ENCODE measurements at regions not wholly inside any gene's neighbourhood (a gene's known extent, or its start where the extent isn't known, plus 50 kb on each side); places are given as distances from the start of the nearest gene placed in this dataset.
"Not testable (repeated sequence)": the region's sequence is repeated elsewhere in the genome, so short reads cannot be mapped to it uniquely, and the experiment has no call there.

- no peak overlapping the region for H3K27ac Mint-ChIP-seq
- ATAC-seq = no peak
- no peak for DNase-seq (ENCODE audit: low spot score in 2 of 2)
- peaks cover 9% of the 10 kb centered on the region in 2 donors for H3K9me3 Mint-ChIP-seq
- H3K36me3 Mint-ChIP-seq = peaks cover 9 to 10% of the 10 kb centered on the region in 2 donors
Observed at GRCh38 chr20:19901226-19901625, 115.9 kb upstream of the NAA20 start.

DNA sequence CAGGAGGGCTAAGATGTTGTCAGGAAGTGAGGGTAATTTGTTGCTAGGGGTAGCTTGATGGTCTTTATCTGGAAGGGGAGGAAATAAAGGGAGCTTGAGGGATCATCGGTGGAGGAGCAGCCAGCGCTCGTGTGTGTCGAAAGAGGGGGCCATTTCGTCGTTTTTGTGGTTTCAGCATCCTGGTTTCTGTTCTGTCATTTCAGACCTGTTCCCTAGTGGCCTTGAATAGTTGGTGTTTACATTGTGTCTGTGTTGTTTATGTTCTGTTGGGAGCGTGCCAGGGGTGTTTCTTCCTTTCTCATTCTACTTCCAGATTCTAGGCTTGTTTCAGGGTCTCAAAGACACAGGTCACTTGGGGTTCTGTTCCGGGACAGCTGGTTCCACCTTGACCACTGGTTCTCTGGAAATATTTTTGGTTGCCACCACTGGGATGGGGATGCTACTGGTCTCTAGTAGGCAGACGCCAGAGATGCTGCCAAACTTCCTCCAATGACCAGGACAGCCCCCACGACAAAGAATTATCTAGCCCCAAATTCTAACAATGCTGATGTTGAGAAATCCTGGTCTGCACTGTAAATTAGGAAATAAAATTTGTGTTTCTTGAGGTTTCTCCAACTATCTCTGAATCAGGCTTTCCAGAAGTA, 113.9 kb upstream of the NAA20 start:
- Mint-ChIP-seq H3K9me3 (peaks cover 9% of the 10 kb centered on the region in 2 donors), H3K36me3 (peaks cover 9 to 10% of the 10 kb centered on the region in 2 donors), H3K27ac (no peak overlapping the region)
- no peak for DNase-seq (ENCODE audit: low spot score in 2 of 2)
- ATAC-seq = no peak

DNA sequence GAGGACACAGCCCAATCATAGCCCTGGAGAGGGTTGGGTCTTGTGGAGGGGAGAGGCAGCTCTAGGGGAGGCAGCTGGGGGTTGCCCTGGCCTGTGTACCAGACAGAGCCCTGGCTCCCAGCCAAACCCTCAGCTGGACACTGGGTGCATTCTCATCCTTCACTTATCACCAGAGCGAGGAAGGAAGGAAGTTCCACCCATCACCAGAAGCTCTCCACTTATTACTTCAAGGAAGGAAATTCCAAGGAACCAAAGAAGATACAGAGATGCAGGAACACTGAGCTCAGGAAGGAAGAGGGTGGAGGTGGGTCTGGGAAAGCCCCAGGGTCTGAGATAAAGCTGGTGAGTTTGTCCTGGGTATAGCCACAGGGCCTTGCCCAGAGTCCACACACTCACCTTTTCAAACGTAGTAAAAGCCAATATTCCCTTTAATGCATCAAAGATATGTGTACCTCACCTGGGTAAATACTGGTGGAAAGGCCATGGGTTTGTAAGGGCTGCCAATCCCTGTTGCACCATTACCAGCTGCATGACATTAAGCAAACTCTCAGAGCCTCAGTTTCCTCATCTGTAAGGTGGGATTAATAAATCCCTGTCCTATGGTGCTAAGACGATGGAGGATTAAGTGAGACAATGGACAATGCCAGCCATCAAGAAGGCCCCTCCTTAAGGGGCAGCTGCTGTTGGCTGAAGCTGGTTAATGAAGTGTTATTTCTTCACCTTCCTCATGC, 109.7 kb upstream of the NAA20 start:
- Mint-ChIP-seq H3K36me3 (no peaks in the 10 kb centered on the region), H3K9me3 (no peaks in the 10 kb centered on the region), H3K27ac (no peak overlapping the region)
- ATAC-seq (no peak), DNase-seq (ENCODE audit: low spot score in 2 of 2) (no peak)

- Mint-ChIP-seq H3K27ac (no peak overlapping the region), H3K9me3 (no peaks in the 10 kb centered on the region), H3K36me3 (no peaks in the 10 kb centered on the region)
- ATAC-seq (no peak), DNase-seq (ENCODE audit: low spot score in 2 of 2) (no peak)
Observed at GRCh38 chr20:19908576-19908975, 108.6 kb upstream of the NAA20 start.

DNA sequence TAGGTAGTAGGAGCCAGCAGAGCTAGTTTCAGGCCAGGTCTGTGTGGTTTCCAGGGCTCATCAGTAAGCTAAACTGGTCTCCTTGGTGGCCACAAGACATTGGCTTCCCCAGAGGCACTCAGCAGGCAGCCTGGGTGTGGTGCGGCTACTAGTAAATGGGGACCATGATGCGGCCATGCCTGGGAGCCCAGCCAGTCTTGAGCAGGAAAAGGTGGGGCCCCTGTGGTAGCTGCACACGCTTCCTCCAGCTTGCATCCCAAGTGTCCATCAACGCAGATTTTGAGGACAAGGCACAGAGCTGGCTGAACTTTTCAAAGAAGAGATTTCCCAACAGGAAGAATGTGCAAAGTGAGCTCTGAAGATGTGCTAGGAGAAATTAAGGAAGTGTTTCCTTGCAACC, 107.4 kb upstream of the NAA20 start:
- no peak for ATAC-seq
- DNase-seq (ENCODE audit: low spot score in 2 of 2) = no peak
- H3K9me3 Mint-ChIP-seq = no peaks in the 10 kb centered on the region
- H3K27ac Mint-ChIP-seq = no peak overlapping the region
- no peaks in the 10 kb centered on the region for H3K36me3 Mint-ChIP-seq

GRCh38 chr20:19911810-19912382, 105.3 kb upstream of the NAA20 start:
- Mint-ChIP-seq H3K27ac (no peak overlapping the region), H3K36me3 (no peaks in the 10 kb centered on the region), H3K9me3 (no peaks in the 10 kb centered on the region)
- DNase-seq (ENCODE audit: low spot score in 2 of 2) (no peak), ATAC-seq (no peak)

GRCh38 chr20:19913349-19913748, 103.8 kb upstream of the NAA20 start:
- no peak for DNase-seq (ENCODE audit: low spot score in 2 of 2)
- H3K9me3 Mint-ChIP-seq = no peaks in the 10 kb centered on the region
- H3K27ac Mint-ChIP-seq = no peak overlapping the region
- no peaks in the 10 kb centered on the region for H3K36me3 Mint-ChIP-seq
- no peak for ATAC-seq

GRCh38 chr20:19913927-19914614, 103.1 kb upstream of the NAA20 start:
- ATAC-seq (no peak), DNase-seq (ENCODE audit: low spot score in 2 of 2) (no peak)
- H3K36me3 Mint-ChIP-seq = no peaks in the 10 kb centered on the region
- H3K9me3 Mint-ChIP-seq = no peaks in the 10 kb centered on the region
- H3K27ac Mint-ChIP-seq = no peak overlapping the region

DNA sequence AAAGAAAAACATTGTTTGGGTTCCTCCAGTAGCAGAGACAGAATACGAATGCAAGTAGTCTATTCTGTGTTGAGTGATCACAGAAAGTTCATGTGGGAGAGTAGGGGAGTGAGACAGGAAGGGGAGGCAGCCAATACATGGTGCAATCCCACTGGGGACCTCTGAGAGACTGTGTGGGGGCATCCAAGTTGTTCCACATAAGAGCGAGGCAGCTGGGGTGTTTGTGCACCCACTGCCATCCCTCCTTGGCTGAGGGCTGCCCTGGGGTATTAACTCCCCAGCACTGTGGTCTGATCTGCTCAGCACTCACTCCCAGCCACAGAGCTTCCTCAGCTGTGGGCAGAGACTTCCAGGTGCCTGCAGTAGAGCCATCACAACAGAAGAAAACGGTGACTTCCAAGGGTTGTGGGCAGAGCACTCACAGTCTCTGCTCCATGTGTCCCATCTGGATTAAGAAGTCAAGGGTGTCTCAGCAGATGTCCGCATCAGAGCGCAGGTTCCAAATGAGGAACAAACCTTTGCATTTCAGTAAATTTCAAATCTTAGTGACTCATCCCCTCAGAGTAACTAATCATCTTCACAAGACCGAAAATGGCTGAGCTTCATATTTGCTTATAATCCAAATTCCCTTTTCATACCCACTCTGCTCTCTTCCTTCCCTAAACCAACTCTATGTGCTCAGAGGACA, 101.9 kb upstream of the NAA20 start:
- Mint-ChIP-seq H3K36me3 (no peaks in the 10 kb centered on the region), H3K27ac (no peak overlapping the region), H3K9me3 (no peaks in the 10 kb centered on the region)
- ATAC-seq (no peak), DNase-seq (ENCODE audit: low spot score in 2 of 2) (no peak)

- no peak for DNase-seq (ENCODE audit: low spot score in 2 of 2)
- Mint-ChIP-seq H3K9me3 (no peaks in the 10 kb centered on the region), H3K27ac (no peak overlapping the region), H3K36me3 (no peaks in the 10 kb centered on the region)
- no peak for ATAC-seq
Observed at GRCh38 chr20:19916531-19917485, 100.4 kb upstream of the NAA20 start.

DNA sequence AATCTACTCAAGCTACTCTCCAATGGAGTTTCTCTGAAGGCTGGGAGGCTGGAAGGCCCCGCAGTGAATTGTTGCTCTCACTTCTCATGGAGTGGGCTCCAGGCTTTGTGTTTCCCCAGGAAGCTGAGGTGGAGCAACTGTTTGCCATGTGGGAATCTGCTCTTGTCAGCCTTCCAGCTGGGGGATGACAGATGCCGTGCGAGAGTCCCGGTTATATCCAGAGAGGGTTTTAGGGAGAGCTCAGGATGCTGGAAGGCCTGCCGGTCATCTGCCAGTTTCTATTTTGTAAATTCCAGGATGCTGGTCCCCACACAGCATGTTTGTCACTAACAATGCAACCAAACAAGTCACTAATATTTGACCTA, 98.2 kb upstream of the NAA20 start:
- no peak overlapping the region for H3K27ac Mint-ChIP-seq
- ATAC-seq (no peak), DNase-seq (ENCODE audit: low spot score in 2 of 2) (no peak)
- H3K36me3 Mint-ChIP-seq = no peaks in the 10 kb centered on the region
- no peaks in the 10 kb centered on the region for H3K9me3 Mint-ChIP-seq

GRCh38 chr20:19920381-19921138, 96.6 kb upstream of the NAA20 start:
- DNase-seq (ENCODE audit: low spot score in 2 of 2) (no peak), ATAC-seq (no peak)
- Mint-ChIP-seq H3K36me3 (no peaks in the 10 kb centered on the region), H3K27ac (no peak overlapping the region), H3K9me3 (no peaks in the 10 kb centered on the region)

GRCh38 chr20:19921284-19921793, 95.8 kb upstream of the NAA20 start:
- Mint-ChIP-seq H3K36me3 (no peaks in the 10 kb centered on the region), H3K9me3 (no peaks in the 10 kb centered on the region), H3K27ac (no peak overlapping the region)
- ATAC-seq = no peak
- DNase-seq (ENCODE audit: low spot score in 2 of 2) = no peak

- DNase-seq (ENCODE audit: low spot score in 2 of 2); H3K9me3 Mint-ChIP-seq; ATAC-seq; H3K27ac Mint-ChIP-seq; H3K36me3 Mint-ChIP-seq: not testable (repeated sequence)
Observed at GRCh38 chr20:19921829-19922228, 95.3 kb upstream of the NAA20 start.

DNA sequence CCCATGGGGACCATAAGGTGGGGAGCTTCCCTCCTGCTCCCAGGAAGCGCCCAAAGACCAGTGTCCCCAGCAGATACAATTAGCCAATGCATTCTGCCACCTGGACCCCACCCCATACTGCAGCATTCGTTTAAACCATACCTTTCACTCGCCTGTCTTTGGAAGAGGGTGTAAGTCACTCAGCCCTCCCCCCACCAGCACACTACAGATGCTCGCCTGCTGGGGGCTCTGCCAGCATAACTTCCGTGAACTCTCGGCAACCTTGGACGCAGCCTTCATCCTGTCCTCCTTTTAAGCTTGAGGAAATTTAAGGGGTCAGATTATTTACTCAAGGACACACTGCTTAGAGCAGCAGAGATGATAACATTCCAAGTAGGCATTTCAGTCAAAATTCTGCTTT, 94.4 kb upstream of the NAA20 start:
- H3K36me3 Mint-ChIP-seq = no peaks in the 10 kb centered on the region
- ATAC-seq (no peak), DNase-seq (ENCODE audit: low spot score in 2 of 2) (no peak)
- H3K27ac Mint-ChIP-seq = no peak overlapping the region
- H3K9me3 Mint-ChIP-seq = no peaks in the 10 kb centered on the region
